AG04449 (cell line): ENCODE measurements at regions not wholly inside any gene's neighbourhood (a gene's known extent, or its start where the extent isn't known, plus 50 kb on each side); places are given as distances from the start of the nearest gene placed in this dataset.

Source experiments
- CTCF ChIA-PET: fragments of 350-600 bp; formaldehyde crosslinking; extraction: SDS; loops from one replicate; lab custom pipeline; 2021; ENCODE audit warnings: antibody characterized with exemption; lab: Yijun Ruan, JAX
- POLR2A ChIA-PET: fragments of 400-600, 350-600 bp; formaldehyde crosslinking; extraction: SDS; loops from one replicate; lab custom pipeline; 2020; ENCODE audit warnings: antibody characterized with exemption, inconsistent platforms; lab: Yijun Ruan, JAX
- DNase-seq: peaks from one replicate; pipeline ENCODE4 v3.0.0-alpha.2; 2010; ENCODE audit warnings: low read depth, low spot score
- H3K4me3 ChIP-seq: 2 replicates; pipeline ENCODE4 v1.5.1; 2011; ENCODE audit warnings: low read depth, mild to moderate bottlenecking, control low read depth, low read length
- TF ChIP-seq, protein P1 (sequence below): IDR thresholded peaks from one replicate; pipeline ENCODE4 v1.5.1; 2011; ENCODE audit warnings: mild to moderate bottlenecking, moderate library complexity, low read length, control low read depth, inconsistent platforms; ENCODE audit not compliant: insufficient read depth; ENCODE audit errors: missing control alignments

DNA sequence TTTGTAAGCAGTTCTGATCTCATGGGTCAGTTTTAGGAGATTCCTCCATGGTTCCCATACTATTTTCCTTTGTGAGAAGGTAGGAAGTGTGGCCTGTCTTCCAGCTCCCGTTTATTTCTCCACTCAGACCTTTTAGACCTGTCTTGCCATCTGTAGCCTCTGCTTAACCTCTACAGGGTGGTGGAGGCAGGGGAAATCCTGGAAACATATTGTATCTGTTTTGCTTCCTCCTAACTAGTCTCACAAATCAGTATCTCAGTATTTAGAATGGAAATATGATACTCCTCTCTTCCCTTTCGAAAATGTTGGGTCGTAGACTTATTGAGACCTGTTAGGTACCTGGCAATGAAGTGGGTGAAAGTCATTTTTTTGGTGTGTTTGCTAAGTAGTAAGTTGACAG is 399.4 kb upstream of the RGS6 start:
- TF ChIP-seq, protein P1, sequence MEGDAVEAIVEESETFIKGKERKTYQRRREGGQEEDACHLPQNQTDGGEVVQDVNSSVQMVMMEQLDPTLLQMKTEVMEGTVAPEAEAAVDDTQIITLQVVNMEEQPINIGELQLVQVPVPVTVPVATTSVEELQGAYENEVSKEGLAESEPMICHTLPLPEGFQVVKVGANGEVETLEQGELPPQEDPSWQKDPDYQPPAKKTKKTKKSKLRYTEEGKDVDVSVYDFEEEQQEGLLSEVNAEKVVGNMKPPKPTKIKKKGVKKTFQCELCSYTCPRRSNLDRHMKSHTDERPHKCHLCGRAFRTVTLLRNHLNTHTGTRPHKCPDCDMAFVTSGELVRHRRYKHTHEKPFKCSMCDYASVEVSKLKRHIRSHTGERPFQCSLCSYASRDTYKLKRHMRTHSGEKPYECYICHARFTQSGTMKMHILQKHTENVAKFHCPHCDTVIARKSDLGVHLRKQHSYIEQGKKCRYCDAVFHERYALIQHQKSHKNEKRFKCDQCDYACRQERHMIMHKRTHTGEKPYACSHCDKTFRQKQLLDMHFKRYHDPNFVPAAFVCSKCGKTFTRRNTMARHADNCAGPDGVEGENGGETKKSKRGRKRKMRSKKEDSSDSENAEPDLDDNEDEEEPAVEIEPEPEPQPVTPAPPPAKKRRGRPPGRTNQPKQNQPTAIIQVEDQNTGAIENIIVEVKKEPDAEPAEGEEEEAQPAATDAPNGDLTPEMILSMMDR: no peak
- CTCF ChIA-PET: no interaction called here
- POLR2A ChIA-PET: no interaction called here
- H3K4me3 ChIP-seq: no peak overlapping the region
- no peak for DNase-seq

DNA sequence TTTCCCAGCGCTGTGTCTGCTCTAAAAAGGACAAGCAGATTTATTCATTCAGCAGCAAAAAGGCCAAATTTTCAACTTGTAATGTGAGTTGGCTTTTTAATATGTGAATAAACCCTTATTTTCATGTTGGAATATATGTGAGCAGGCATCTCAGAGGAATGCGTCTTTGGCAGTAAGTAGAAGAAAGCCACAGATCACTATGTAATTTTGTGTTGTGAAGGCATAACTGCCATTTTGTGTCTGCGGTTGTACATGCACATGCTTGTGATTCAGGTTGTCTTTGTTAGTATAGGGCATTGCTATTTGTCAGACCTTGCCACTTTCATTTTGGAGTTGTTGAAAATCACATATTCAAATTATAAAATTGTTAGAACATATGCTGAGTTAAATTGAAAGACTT is 398.8 kb upstream of the RGS6 start:
- POLR2A ChIA-PET: no interaction called here
- no peak overlapping the region for H3K4me3 ChIP-seq
- TF ChIP-seq, protein P1: no peak
- no peak for DNase-seq
- CTCF ChIA-PET: no interaction called here

DNA sequence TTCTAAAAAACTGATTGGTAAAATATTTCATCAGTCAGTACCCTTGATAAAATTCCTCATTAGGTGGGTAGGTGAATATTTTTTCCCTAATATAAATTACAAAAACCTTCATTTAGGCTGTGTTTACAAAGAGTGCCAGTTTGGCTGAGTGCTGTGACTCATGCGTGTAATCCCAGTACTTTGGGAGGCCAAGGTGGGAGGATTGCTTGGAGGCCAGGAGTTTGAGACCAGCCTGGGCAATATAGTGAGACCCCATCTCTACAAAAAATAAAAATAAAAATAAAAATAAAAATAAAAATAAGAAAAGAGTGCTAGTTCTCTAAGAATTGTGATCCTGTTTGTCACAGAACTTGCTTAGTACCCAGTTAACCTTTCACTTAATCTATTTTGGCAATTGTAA is 398.4 kb upstream of the RGS6 start:
- TF ChIP-seq, protein P1: no peak
- H3K4me3 ChIP-seq: no peak overlapping the region
- DNase-seq: no peak
- ChIA-PET POLR2A (no interaction called here), CTCF (no interaction called here)

DNA sequence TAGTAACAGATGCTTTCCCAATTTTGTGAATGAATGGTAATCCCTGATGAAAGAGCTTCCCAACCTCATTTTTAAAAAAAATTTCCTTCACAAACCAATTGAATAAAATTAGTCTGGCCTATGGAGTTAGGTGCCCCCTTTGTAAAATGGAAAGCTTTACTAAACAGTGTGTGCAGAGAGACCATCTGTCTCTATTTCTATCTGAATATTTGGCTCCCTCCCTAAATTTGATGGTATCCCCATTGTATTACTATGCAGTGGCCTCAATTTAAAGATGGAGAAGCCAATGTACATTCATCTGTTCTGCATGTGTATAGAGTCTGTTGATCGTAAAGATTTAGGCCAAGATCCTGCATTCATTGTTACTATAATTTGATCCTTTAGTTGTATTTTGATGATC is 397.7 kb upstream of the RGS6 start:
- TF ChIP-seq, protein P1: no peak
- ChIA-PET CTCF (no interaction called here), POLR2A (no interaction called here)

DNA sequence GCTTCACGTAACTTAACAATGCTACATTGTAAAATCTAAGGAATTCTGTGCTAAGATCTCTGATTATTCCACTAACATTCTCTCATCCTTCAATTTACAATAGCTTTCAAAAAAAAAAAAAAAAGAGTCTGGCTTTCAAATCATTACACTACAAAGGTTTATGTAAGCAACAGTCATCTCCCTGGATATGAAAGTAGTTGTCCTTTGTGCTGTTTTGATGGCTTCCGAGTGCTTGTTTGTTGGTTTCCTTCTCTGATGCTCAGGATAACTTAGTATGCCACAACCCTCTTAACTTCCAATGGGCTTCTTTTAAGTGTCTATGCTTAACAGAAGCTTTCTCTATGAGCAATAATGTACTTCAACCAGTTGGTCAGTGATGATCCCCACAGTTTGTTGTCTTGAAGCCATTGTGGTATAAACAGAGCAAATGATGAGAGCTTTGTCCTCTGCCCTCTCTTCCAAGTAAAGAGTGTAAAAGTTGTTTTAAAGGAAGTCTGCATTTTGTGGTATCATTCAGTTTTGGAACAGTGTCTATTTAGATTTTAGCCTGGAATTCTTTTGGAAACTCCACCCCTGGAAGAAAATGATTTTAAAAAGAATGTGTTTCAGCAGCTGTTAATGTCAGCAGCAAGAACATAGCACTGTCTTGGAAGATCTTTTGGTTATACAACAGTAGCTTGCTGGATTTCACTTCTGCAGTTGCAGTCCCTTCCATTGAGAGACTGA is 396.1 kb upstream of the RGS6 start:
- no peak for DNase-seq
- POLR2A ChIA-PET: interaction anchor here (0.6 kb wide), 1 partner anchor 418 kb away, joined by 3 read pairs; no protein-coding TSS in a partner anchor
- no peak overlapping the region for H3K4me3 ChIP-seq
- CTCF ChIA-PET: interaction anchor here (1.5 to 1.8 kb wide), 2 partner anchors 11 to 213 kb away, joined by 3 to 7 read pairs; no protein-coding TSS in a partner anchor
- TF ChIP-seq, protein P1: no peak

More for the DNA sequence above, 397.7 kb upstream of the RGS6 start:
- no peak overlapping the region for H3K4me3 ChIP-seq
- no peak for DNase-seq

DNA sequence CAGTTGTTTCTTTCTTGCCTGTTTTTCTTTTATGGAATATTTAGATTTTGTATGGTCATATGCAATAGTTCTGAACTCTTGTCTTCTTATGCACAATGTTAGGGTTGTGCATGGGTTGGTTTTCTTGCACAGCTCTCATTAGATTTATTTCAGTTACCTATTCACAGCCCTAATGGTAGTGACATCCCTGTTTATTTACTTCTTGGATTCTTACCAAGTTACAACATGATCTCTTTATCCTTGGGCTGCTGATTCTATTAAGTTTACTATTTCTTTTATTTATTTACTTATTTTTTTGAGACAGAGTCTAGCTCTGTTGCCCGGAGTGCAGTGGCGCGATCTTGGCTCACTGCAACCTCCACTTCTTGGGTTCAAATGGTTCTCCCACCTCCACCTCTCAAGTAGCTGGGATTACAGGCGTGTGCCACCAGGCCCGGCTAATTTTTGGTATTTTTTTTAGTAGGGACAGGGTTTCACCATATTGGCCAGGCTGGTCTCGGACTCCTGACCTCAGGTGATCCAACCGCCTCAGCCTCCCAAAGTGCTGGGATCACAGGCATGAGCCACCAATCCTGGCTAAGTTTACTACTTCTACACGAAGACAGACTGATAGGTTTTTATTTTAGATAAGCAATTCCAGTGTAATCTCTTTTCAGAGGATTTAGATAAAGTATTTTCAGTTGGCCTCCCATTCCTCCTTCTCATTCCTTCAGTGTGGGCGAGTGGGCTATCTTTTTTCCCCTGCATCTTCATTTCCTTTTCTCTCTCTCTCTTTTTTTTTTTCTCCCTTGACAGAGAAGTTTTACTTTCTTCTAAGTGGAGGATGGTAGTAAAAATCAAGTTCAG is 395.1 kb upstream of the RGS6 start:
- no peak overlapping the region for H3K4me3 ChIP-seq
- POLR2A ChIA-PET: interaction anchor here (0.6 kb wide), 1 partner anchor 419 kb away, joined by 3 read pairs; no protein-coding TSS in a partner anchor
- DNase-seq: no peak
- TF ChIP-seq, protein P1: no peak
- CTCF ChIA-PET: interaction anchor here (1.8 kb wide), 1 partner anchor 12 kb away, joined by 7 read pairs; no protein-coding TSS in a partner anchor
